ENCODE measurements at regions not wholly inside any gene's neighbourhood (a gene's known extent, or its start where the extent isn't known, plus 50 kb on each side); places are given as distances from the start of the nearest gene placed in this dataset.

GRCh38 chr6:168968801-168969200 is 284.8 kb downstream of the THBS2 start:
- H3K36me3 ChIP-seq (ENCODE audit: control insufficient read depth, insufficient read depth, low read length): no peaks in the 10 kb centered on the region
- H3K27me3 ChIP-seq (ENCODE audit: control insufficient read depth, insufficient read depth, low read length): no peaks in the 10 kb centered on the region
- H3K4me3 ChIP-seq (ENCODE audit: low read depth, low read length): no peak overlapping the region
- no peak for DNase-seq (ENCODE audit: low read depth)
- TF ChIP-seq CTCF (IDR thresholded peaks at IDR 0.05; ENCODE audit: insufficient read depth, low read length, poor library complexity, severe bottlenecking): no peak

GRCh38 chr6:168968228-168968627 is 285.4 kb downstream of the THBS2 start:
- H3K4me3 ChIP-seq (ENCODE audit: low read depth, low read length): no peak overlapping the region
- TF ChIP-seq CTCF (IDR thresholded peaks at IDR 0.05; ENCODE audit: insufficient read depth, low read length, poor library complexity, severe bottlenecking): no peak
- H3K36me3 ChIP-seq (ENCODE audit: control insufficient read depth, insufficient read depth, low read length): no peaks in the 10 kb centered on the region
- peak; percentile 80 for DNase-seq (ENCODE audit: low read depth)
- no peaks in the 10 kb centered on the region for H3K27me3 ChIP-seq (ENCODE audit: control insufficient read depth, insufficient read depth, low read length)

DNA sequence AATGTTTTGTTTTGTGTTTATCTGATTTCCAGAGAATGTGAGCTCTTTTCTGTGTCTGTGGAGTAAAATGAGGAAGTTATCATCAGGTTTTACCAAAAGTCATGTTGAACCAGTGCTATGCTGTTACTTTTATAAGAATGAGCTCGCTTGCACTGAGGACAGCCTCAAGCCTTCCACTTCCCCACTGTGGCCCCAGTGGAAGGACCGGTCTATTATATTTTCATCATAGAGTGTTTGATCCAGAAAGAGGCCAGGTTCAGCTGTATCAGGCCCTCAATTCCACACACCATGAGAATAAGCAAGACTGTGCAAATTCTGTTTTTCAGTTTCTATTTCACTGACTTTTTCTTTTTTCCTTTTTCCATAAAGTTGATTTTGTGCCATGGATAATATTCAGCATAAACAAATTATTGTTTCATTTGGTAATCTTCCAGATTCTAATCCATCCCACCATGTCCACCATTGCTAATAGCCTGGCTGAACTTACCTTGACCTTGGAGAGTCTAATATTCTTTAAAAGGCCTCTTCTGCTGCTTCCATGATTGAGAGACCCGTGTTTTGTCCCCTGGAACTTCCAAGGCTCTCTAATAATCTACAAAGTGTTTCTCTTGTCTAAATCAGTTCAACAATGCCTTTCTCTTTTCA is 286.2 kb downstream of the THBS2 start:
- Histone ChIP-seq H3K27me3 (ENCODE audit: control insufficient read depth, insufficient read depth, low read length) (no peaks in the 10 kb centered on the region), H3K4me3 (ENCODE audit: low read depth, low read length) (no peak overlapping the region), H3K36me3 (ENCODE audit: control insufficient read depth, insufficient read depth, low read length) (no peaks in the 10 kb centered on the region)
- TF ChIP-seq CTCF (IDR thresholded peaks at IDR 0.05; ENCODE audit: insufficient read depth, low read length, poor library complexity, severe bottlenecking): no peak
- DNase-seq (ENCODE audit: low read depth): no peak

GRCh38 chr6:168964138-168964835 is 289.4 kb downstream of the THBS2 start:
- no peak for TF ChIP-seq CTCF (IDR thresholded peaks at IDR 0.05; ENCODE audit: insufficient read depth, low read length, poor library complexity, severe bottlenecking)

DNA sequence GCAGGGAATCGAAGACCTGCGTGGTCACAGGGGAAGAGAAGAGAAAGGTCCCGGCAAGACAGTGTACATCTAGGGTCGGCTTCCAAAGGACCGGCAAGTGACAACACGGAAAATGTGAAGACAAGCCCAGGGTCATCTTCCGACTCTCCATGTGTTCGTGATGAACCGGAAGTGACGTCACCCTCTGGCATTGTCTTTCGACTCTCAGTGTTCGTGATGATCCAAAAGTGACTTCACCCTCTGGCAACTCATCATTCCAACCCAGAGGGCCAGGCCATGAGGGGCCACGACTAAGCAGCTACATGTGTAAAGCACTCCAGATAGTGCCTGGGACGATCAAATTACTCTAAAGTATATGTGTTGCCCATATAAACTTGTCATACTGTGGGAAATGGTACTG is 290.8 kb downstream of the THBS2 start:
- Histone ChIP-seq H3K4me3 (ENCODE audit: low read depth, low read length) (no peak overlapping the region), H3K27me3 (ENCODE audit: control insufficient read depth, insufficient read depth, low read length) (no peaks in the 10 kb centered on the region), H3K36me3 (ENCODE audit: control insufficient read depth, insufficient read depth, low read length) (no peaks in the 10 kb centered on the region)
- no peak for DNase-seq (ENCODE audit: low read depth)
- no peak for TF ChIP-seq CTCF (IDR thresholded peaks at IDR 0.05; ENCODE audit: insufficient read depth, low read length, poor library complexity, severe bottlenecking)

More at GRCh38 chr6:168964138-168964835, 289.4 kb downstream of the THBS2 start:
- H3K27me3 ChIP-seq (ENCODE audit: control insufficient read depth, insufficient read depth, low read length): no peaks in the 10 kb centered on the region
- H3K4me3 ChIP-seq (ENCODE audit: low read depth, low read length): no peak overlapping the region
- DNase-seq (ENCODE audit: low read depth): no peak
- no peaks in the 10 kb centered on the region for H3K36me3 ChIP-seq (ENCODE audit: control insufficient read depth, insufficient read depth, low read length)
